Activated CD8-positive, alpha-beta memory T cell treated with anti-CD3 and anti-CD28 coated beads, Interleukin-2, amount 10 ng/mL, durations not matched to agents 7 days and 5 days (primary cell): ENCODE measurements at regions not wholly inside any gene's neighbourhood (a gene's known extent, or its start where the extent isn't known, plus 50 kb on each side); places are given as distances from the start of the nearest gene placed in this dataset.
"Not testable (repeated sequence)": the region's sequence is repeated elsewhere in the genome, so short reads cannot be mapped to it uniquely, and the experiment has no call there.

ENCODE experiments used
- ATAC-seq: fragments of 150-1000 bp; cut with Tn5 transposase; one replicate; pipeline ENCODE4 v1.10.0; 2021; ENCODE audit warnings: moderate library complexity
- CTCF ChIA-PET: fragments of 350-600 bp; sonication (Branson Sonifier 250); formaldehyde crosslinking; loops from one replicate; lab custom pipeline; 2021; ENCODE audit warnings: antibody characterized with exemption; lab: Charles Lee
- DNase-seq: peaks from one replicate; pipeline ENCODE4 v3.0.0-alpha.2; 2020
- H3K27ac Mint-ChIP-seq: one replicate; pipeline ENCODE4 v1.8.0; 2021; ENCODE audit warnings: mild to moderate bottlenecking, mixed read lengths
- H3K27me3 Mint-ChIP-seq: one replicate; pipeline ENCODE4 v1.8.0; 2021; ENCODE audit warnings: mixed read lengths
- H3K36me3 Mint-ChIP-seq: one replicate; pipeline ENCODE4 v1.8.0; 2021; ENCODE audit warnings: mild to moderate bottlenecking, mixed read lengths
- H3K4me1 Mint-ChIP-seq: one replicate; pipeline ENCODE4 v1.8.0; 2021; ENCODE audit warnings: mixed read lengths
- H3K4me3 Mint-ChIP-seq: one replicate; pipeline ENCODE4 v1.8.0; 2021; ENCODE audit warnings: mild to moderate bottlenecking, moderate library complexity, mixed read lengths
- H3K9me3 Mint-ChIP-seq: one replicate; pipeline ENCODE4 v1.8.0; 2022; ENCODE audit warnings: low read depth, mixed read lengths

DNA sequence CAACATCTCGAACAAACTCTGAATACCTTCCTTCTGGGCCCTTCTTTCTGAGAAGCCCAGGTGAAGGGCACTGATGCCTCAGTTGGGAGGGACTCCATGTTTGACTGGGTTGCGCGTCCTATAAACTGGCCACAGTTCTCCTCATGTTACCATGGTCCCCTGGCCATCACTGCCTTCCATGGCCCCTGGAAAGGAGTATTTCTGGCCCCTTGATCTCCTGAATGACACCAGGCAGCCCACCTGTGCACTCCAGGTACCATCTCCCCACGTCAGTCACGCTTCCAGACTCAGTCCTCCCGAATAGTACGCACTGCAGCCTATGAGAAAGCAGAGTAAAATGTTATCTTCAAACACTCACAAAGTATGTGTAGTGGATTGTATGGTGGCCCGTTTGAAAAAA lies 73.9 kb downstream of the ACKR3 start:
- H3K27me3 Mint-ChIP-seq: peaks cover 19% of the 10 kb centered on the region
- ATAC-seq: no peak
- H3K27ac Mint-ChIP-seq: no peak overlapping the region
- H3K36me3 Mint-ChIP-seq: no peaks in the 10 kb centered on the region
- H3K4me1 Mint-ChIP-seq: no peaks in the 10 kb centered on the region
- DNase-seq: no peak
- CTCF ChIA-PET: no interaction called here
- H3K9me3 Mint-ChIP-seq: no peaks in the 10 kb centered on the region
- H3K4me3 Mint-ChIP-seq: no peak overlapping the region

DNA sequence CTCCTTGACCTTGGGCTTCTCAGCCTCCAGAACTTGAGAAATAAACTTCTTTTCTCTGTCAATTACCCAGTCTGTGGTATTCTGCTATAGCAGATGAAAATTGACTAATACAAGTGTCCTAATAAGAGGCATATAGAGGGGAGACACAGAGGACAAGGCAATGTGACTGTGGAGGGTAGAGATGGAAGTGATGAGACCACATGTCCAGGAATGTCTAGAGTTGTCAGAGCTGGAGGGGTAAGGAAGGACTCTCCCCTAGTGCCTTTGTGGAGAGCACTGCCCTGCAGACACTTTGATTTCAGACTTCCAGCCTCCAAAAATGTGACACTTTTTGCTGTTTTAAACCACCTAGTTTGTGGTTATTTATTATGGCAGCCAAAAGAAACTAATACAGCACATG lies 74.4 kb downstream of the ACKR3 start:
- H3K4me1 Mint-ChIP-seq: no peaks in the 10 kb centered on the region
- ATAC-seq (no peak), DNase-seq (no peak)
- H3K27ac Mint-ChIP-seq: no peak overlapping the region
- H3K9me3 Mint-ChIP-seq: no peaks in the 10 kb centered on the region
- no peaks in the 10 kb centered on the region for H3K36me3 Mint-ChIP-seq
- H3K4me3 Mint-ChIP-seq: no peak overlapping the region
- CTCF ChIA-PET: no interaction called here
- H3K27me3 Mint-ChIP-seq: peaks cover 20% of the 10 kb centered on the region

DNA sequence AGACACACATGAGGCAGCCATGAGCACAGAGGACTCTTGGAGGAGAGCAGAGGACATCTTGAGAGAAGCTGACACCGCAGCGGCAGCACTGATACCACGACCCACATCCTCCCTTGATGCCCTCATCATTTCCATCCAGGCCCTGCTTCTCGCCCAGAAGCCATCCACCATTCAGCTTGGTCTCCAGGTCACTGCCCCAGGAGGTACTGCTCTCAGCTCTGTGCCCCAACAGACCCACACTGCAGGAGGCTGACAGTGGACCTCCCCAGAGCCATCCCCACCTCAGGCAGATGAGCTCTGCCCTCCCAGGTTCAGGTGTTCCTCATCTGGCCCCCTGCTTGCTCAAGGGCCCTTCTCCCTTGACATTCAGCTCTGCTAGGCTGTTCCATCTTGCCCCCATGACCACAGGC lies 74.9 kb downstream of the ACKR3 start:
- DNase-seq: no peak
- CTCF ChIA-PET: no interaction called here
- no peaks in the 10 kb centered on the region for H3K9me3 Mint-ChIP-seq
- H3K27ac Mint-ChIP-seq: no peak overlapping the region
- no peaks in the 10 kb centered on the region for H3K36me3 Mint-ChIP-seq
- H3K4me3 Mint-ChIP-seq: no peak overlapping the region
- no peak for ATAC-seq
- peaks cover 21% of the 10 kb centered on the region for H3K27me3 Mint-ChIP-seq
- no peaks in the 10 kb centered on the region for H3K4me1 Mint-ChIP-seq

DNA sequence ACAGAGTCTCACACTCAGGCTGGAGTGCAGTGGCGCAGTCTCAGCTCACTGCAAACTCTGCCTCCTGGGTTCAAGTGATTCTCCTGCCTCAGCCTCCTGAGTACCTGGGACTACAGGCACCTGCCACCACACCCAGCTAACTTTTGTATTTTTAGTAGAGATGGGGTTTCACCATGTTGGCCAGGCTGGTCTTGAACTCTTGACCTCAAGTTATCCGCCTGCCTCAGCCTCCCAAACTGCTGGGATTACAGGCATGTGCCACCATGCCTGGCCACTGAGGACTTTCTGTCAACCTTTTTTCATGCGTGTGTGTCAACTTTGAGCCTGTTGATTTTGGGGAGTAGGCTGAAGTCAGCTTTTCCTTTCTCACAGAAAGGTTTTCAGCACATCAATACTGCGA lies 75.5 kb downstream of the ACKR3 start:
- H3K27me3 Mint-ChIP-seq: peaks cover 27% of the 10 kb centered on the region
- ATAC-seq, DNase-seq, H3K36me3 Mint-ChIP-seq, H3K9me3 Mint-ChIP-seq, H3K4me3 Mint-ChIP-seq, CTCF ChIA-PET, H3K27ac Mint-ChIP-seq, H3K4me1 Mint-ChIP-seq: not testable (repeated sequence)

DNA sequence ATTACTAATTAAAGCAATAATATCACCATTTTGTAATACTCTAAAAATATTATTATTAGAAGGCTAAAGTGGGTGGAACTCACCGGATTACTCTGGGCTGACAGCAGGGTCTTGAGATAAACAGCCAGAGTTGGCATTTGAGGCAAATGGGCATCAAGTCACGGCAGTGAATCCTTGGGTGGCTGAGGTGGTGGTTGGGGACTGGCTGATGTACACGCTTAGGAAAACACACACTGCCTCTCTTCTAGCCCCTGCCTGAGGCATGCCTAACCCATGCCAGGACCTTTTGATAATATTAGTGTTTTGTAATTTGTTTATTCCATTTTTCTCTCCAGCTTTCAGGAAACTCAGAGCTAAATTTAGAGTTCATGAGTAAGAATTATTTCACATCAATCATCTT lies 76.8 kb downstream of the ACKR3 start:
- CTCF ChIA-PET: no interaction called here

DNA sequence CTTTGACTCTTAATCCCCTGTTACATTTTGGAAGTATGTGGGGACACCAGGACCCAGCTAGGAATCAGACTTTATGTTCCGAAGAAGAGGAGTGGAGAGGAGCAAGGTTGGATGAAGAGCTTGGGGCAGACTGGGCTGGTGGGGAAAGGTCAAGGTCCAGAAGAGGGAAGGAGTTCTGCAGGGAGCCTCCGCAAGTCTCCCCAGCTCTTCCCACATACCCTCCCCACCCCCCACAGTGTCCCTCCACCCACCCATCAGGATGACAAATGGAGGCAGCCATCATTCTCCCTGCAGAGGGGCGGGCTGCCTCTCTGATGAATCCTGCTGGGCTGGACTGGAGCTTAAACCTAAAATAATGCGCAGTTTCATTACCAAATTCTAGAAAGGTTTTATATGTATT lies 77.2 kb downstream of the ACKR3 start:
- DNase-seq (no peak), ATAC-seq (no peak)
- Mint-ChIP-seq H3K27ac (no peak overlapping the region), H3K9me3 (no peaks in the 10 kb centered on the region), H3K4me3 (no peak overlapping the region), H3K27me3 (peaks cover 35% of the 10 kb centered on the region), H3K36me3 (no peaks in the 10 kb centered on the region), H3K4me1 (no peaks in the 10 kb centered on the region)
- CTCF ChIA-PET: no interaction called here

More for the DNA sequence above, 76.8 kb downstream of the ACKR3 start:
- H3K36me3 Mint-ChIP-seq: no peaks in the 10 kb centered on the region
- ATAC-seq: no peak
- no peak for DNase-seq
- H3K4me3 Mint-ChIP-seq: no peak overlapping the region
- H3K27me3 Mint-ChIP-seq: peaks cover 32% of the 10 kb centered on the region
- H3K9me3 Mint-ChIP-seq: no peaks in the 10 kb centered on the region
- no peak overlapping the region for H3K27ac Mint-ChIP-seq
- H3K4me1 Mint-ChIP-seq: no peaks in the 10 kb centered on the region

DNA sequence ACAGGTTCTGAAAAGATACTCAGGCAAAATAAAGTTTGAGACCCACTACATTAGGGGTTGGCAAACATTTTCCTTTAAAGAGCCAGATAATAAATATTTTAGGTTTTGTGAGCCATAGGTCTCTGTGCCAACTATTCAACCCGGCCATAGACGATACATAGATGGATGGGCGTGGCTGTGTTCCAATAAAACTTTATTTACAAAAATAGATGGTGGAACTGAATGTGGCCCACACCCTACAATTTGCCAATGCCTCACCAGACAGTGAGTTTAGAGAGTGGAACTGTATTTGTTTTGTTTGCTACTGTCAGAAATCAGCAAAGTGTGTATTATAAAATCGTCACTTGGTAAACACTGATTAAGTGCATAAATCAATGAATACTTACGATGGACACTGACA lies 78.0 kb downstream of the ACKR3 start:
- Mint-ChIP-seq H3K36me3 (no peaks in the 10 kb centered on the region), H3K4me1 (no peaks in the 10 kb centered on the region), H3K27me3 (peaks cover 40% of the 10 kb centered on the region), H3K9me3 (no peaks in the 10 kb centered on the region), H3K27ac (no peak overlapping the region), H3K4me3 (no peak overlapping the region)
- no peak for ATAC-seq
- CTCF ChIA-PET: no interaction called here
- no peak for DNase-seq

DNA sequence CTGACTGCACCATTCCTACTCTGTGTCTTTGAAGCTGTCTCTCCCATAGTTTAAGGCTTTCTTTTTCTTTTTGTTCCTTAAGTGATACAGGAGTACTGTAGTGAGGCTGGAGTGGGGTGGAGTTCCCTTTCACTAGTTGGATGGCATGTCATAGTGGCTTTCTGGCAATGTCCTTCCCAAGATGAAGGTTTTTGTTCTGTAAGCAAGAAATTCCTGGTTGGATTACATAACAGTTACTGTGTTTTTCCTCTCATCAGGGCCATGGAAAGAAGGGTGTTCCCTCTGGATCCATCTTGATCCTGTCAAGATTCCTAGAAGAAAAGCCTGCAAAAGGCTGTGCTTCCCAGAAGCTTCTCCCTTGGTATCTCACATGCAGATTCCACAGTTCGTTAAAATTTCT lies 84.2 kb downstream of the ACKR3 start:
- H3K4me1 Mint-ChIP-seq: no peaks in the 10 kb centered on the region
- DNase-seq (no peak), ATAC-seq (no peak)
- no peak overlapping the region for H3K4me3 Mint-ChIP-seq
- H3K27me3 Mint-ChIP-seq: peaks cover 33% of the 10 kb centered on the region
- no peaks in the 10 kb centered on the region for H3K36me3 Mint-ChIP-seq
- no peak overlapping the region for H3K27ac Mint-ChIP-seq
- CTCF ChIA-PET: no interaction called here
- H3K9me3 Mint-ChIP-seq: no peaks in the 10 kb centered on the region

DNA sequence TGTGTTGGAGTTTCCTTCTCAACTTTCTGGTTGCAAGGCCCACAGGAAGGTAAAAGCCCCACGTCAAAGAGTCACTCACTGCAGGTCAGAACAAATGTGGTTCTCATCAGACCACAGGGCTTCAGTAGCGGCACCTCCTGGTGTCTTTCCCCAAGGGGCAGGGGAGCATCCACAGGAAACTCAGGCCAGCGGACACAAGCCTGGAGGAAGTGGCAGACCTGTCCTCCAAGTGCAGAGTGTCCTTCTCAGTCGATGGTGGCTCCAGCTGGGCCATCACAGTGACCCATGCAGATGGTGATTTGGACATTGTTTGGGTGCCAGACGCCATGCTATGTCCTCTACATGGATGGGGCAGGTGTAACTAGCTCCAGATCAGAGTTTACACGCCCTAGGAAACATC lies 84.9 kb downstream of the ACKR3 start:
- Mint-ChIP-seq H3K36me3 (no peaks in the 10 kb centered on the region), H3K27me3 (peaks cover 31% of the 10 kb centered on the region), H3K9me3 (no peaks in the 10 kb centered on the region), H3K4me1 (no peaks in the 10 kb centered on the region), H3K4me3 (no peak overlapping the region), H3K27ac (no peak overlapping the region)
- DNase-seq: no peak
- ATAC-seq: no peak
- CTCF ChIA-PET: no interaction called here

DNA sequence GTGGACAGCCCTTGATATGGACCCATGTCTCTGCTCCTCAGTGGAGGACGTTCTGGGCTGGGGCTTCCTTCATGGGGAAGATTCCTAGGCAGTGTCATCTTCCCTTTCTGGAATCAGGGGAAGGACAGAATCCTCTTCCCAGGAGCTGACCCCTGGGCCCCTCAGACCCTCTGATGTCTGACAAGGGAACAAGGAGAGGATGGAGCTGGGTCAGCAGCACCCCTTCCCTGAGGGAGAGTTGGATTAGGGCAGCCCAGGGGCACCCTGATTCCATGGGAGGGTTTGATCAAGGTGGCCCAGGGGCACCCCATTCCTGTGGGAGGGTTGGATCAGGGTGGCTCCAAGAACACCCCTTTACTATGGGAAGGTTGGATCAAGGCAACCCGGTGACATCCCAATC lies 86.5 kb downstream of the ACKR3 start:
- peaks cover 22% of the 10 kb centered on the region for H3K27me3 Mint-ChIP-seq
- H3K9me3 Mint-ChIP-seq: no peaks in the 10 kb centered on the region
- no peak overlapping the region for H3K4me3 Mint-ChIP-seq
- H3K36me3 Mint-ChIP-seq: no peaks in the 10 kb centered on the region
- ATAC-seq (no peak), DNase-seq (no peak)
- CTCF ChIA-PET: no interaction called here
- H3K4me1 Mint-ChIP-seq: no peaks in the 10 kb centered on the region
- H3K27ac Mint-ChIP-seq: no peak overlapping the region

DNA sequence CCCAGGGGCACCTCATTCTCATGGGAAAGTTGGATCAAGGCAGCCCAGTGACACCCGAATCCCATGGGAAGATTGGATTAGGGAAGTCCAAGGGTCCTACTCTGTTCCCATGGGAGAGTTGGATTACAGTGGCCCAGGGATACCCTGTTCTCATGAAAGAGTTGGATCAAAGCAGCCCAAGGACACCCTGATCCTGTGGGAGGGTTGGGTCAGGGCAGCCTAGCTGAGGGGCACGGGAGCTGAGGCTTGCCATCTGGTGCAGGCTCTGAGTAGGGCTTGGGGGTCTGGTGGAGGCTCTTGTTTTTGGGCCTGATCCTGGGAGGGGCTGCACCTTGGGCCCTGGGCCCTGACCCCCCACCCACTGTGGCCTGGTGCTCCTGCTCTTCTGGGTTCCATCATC lies 87.1 kb downstream of the ACKR3 start:
- peaks cover 26% of the 10 kb centered on the region for H3K27me3 Mint-ChIP-seq
- DNase-seq (no peak), ATAC-seq (no peak)
- H3K36me3 Mint-ChIP-seq: no peaks in the 10 kb centered on the region
- no peak overlapping the region for H3K27ac Mint-ChIP-seq
- CTCF ChIA-PET: no interaction called here
- no peak overlapping the region for H3K4me3 Mint-ChIP-seq
- no peaks in the 10 kb centered on the region for H3K9me3 Mint-ChIP-seq
- H3K4me1 Mint-ChIP-seq: no peaks in the 10 kb centered on the region

DNA sequence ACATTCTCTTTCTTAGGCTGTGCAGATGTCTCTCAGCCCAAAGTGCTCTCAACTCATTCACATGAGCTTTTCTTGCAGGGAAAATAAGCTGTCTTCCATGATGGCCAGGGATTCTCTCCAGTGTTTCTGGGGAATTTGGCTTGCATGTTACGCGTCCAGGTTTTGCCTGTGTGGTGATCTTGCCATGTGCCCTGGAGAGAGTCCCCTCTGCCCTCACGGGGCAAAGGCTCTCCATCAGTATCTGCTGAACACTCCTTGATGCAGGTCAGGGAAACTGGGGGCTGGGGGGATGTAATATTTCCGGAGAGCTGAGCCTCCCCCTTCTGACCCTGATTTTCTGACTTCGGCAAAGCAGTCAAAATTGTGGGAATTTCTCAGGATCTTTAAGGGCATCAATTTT lies 87.6 kb downstream of the ACKR3 start:
- H3K9me3 Mint-ChIP-seq: no peaks in the 10 kb centered on the region
- H3K36me3 Mint-ChIP-seq: no peaks in the 10 kb centered on the region
- ATAC-seq (no peak), DNase-seq (no peak)
- no peak overlapping the region for H3K27ac Mint-ChIP-seq
- peaks cover 26% of the 10 kb centered on the region for H3K27me3 Mint-ChIP-seq
- no peaks in the 10 kb centered on the region for H3K4me1 Mint-ChIP-seq
- CTCF ChIA-PET: no interaction called here
- no peak overlapping the region for H3K4me3 Mint-ChIP-seq

DNA sequence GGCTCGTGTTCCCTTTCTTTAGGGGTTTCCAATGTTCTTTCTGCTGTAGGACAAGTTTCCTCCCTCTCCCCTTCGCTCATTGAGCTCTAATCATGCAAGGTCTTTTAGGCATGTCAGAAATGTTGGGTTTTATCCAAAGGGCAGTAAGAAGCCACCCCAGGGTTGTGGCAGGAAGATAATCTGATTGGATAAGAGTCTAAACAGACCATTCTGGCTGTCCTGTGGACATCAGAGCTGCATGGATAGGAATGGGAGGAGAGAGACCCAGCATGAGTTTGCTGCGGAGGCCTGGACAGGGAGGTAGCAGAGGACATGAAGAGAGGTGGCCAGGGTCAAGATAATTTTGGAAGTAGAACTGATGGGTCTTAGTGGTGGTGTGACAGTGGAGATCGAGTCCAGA lies 88.2 kb downstream of the ACKR3 start:
- ATAC-seq (no peak), DNase-seq (no peak)
- H3K27me3 Mint-ChIP-seq: peaks cover 29% of the 10 kb centered on the region
- no peak overlapping the region for H3K4me3 Mint-ChIP-seq
- H3K36me3 Mint-ChIP-seq: no peaks in the 10 kb centered on the region
- no peaks in the 10 kb centered on the region for H3K4me1 Mint-ChIP-seq
- CTCF ChIA-PET: no interaction called here
- H3K9me3 Mint-ChIP-seq: no peaks in the 10 kb centered on the region
- no peak overlapping the region for H3K27ac Mint-ChIP-seq

DNA sequence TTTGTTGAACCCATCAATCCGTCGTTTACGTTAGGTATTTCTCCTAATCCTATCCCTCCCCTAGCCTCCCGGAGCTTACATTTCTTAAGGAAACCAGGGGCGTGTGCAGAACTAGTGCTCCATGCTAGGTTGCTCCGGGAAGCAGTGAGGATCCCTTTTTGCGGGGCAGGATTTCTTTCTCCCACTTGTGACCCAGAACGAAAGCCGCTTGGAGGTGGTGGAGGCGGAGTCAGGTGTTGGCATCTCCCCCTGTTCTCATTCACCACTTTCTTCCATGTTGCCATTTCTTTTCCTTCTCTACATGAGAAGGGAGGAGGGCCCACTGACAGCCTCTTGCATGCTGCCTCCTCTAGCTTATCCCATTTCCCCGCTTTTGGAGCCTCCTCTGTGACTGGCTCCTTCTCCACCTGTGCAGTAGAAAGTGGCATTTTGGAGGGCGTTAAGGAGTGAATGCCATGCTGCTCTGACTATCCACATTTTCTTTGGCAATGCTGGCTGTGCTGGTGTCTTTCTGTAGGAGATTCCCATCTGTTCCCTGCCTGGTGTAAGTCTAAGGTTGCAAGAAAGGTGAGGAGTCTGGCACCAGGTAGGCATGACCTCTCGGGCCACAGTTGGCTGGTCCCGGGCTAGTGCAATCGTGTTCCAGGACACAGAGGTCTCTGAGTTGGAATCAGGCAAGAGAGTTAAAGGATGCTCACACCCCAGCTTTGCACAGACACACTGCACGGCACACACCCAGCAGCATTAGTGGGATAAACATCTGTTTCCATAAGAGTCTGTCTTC lies 89.5 kb downstream of the ACKR3 start:
- Mint-ChIP-seq H3K27ac (no peak overlapping the region), H3K9me3 (no peaks in the 10 kb centered on the region), H3K36me3 (no peaks in the 10 kb centered on the region), H3K27me3 (peaks cover 24% of the 10 kb centered on the region), H3K4me1 (no peaks in the 10 kb centered on the region), H3K4me3 (no peak overlapping the region)
- no peak for DNase-seq
- no peak for ATAC-seq
- CTCF ChIA-PET: no interaction called here

DNA sequence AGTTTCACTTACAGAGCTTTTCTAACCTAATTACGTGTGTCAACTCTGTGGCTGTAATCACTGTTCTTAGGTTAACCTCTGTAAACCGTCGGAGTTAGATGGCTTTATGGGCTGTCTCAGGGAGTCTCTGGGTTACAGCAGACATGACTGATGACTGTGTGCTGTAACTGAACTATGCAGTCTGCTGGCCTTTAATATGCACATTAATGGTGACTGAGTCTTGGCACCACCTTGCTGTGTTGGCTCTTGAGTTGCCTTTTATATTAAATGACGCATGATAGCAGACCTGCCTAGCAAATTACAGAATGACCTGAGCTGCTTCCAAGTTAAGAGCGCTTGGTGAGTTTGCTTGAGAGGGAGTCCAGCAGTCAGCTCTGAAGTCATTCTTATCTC lies 90.1 kb downstream of the ACKR3 start:
- ATAC-seq: no peak
- no peak overlapping the region for H3K4me3 Mint-ChIP-seq
- H3K27me3 Mint-ChIP-seq: peaks cover 24% of the 10 kb centered on the region
- DNase-seq: no peak
- H3K27ac Mint-ChIP-seq: no peak overlapping the region
- H3K4me1 Mint-ChIP-seq: no peaks in the 10 kb centered on the region
- no peaks in the 10 kb centered on the region for H3K36me3 Mint-ChIP-seq
- CTCF ChIA-PET: no interaction called here
- no peaks in the 10 kb centered on the region for H3K9me3 Mint-ChIP-seq
